Stimulated activated effector memory CD8-positive, alpha-beta T cell treated with anti-CD3 and anti-CD28 coated beads, Interleukin-12 subunit alpha, Interleukin-12 subunit beta, amount 100 ng/mL, for 72 hours (primary cell): ENCODE measurements at regions not wholly inside any gene's neighbourhood (a gene's known extent, or its start where the extent isn't known, plus 50 kb on each side); places are given as distances from the start of the nearest gene placed in this dataset.
"Not testable (repeated sequence)": the region's sequence is repeated elsewhere in the genome, so short reads cannot be mapped to it uniquely, and the experiment has no call there.

Experiments
- ATAC-seq: fragments of 150-1000 bp; cut with Tn5 transposase; 2 replicates; pipeline ENCODE4 v1.10.0; 2021
- DNase-seq, 2 donors: peaks; one replicate each; pipeline ENCODE4 v3.0.0; 2021 to 2022; ENCODE audit warnings: low spot score in 2 of 2
- H3K27ac Mint-ChIP-seq: one replicate; pipeline ENCODE4 v1.8.0; 2022; ENCODE audit warnings: mild to moderate bottlenecking, mixed read lengths
- H3K36me3 Mint-ChIP-seq: one replicate; pipeline ENCODE4 v1.8.0; 2022; ENCODE audit warnings: mild to moderate bottlenecking, mixed read lengths
- H3K4me1 Mint-ChIP-seq: one replicate; pipeline ENCODE4 v1.8.0; 2022; ENCODE audit warnings: mixed read lengths
- H3K4me3 Mint-ChIP-seq: one replicate; pipeline ENCODE4 v1.8.0; 2022; ENCODE audit warnings: mild to moderate bottlenecking, mixed read lengths
- H3K9me3 Mint-ChIP-seq: one replicate; pipeline ENCODE4 v1.8.0; 2022; ENCODE audit warnings: mixed read lengths

GRCh38 chr12:87642245-87642644, 387.0 kb downstream of the C12orf50 start:
- no peaks in the 10 kb centered on the region for H3K36me3 Mint-ChIP-seq
- no peak overlapping the region for H3K4me3 Mint-ChIP-seq
- peaks cover 5% of the 10 kb centered on the region for H3K9me3 Mint-ChIP-seq
- no peak for DNase-seq
- no peak overlapping the region for H3K27ac Mint-ChIP-seq
- no peak for ATAC-seq
- H3K4me1 Mint-ChIP-seq: no peaks in the 10 kb centered on the region

DNA sequence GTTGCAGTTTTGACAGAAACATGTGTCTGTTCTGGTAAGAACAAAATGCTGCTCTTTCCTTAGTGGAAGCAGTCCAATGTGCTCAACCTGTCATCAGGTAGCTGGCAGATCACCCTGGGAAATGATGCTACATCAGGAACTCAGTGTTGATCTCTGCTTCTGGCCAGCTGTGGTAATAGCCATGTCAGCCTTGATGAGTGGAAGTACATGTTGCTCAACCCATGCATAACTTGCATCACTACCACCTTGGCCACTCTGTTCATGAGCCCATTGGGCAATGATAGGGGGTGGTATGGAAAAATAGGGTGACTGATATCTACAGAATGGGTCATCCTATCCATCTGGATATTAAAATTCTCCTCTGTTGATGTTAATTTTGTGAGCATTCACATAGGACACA, 411.0 kb downstream of the C12orf50 start:
- Mint-ChIP-seq H3K9me3 (peaks cover 13% of the 10 kb centered on the region), H3K4me3 (no peak overlapping the region), H3K4me1 (no peaks in the 10 kb centered on the region), H3K36me3 (no peaks in the 10 kb centered on the region), H3K27ac (no peak overlapping the region)
- ATAC-seq (no peak), DNase-seq (no peak)

DNA sequence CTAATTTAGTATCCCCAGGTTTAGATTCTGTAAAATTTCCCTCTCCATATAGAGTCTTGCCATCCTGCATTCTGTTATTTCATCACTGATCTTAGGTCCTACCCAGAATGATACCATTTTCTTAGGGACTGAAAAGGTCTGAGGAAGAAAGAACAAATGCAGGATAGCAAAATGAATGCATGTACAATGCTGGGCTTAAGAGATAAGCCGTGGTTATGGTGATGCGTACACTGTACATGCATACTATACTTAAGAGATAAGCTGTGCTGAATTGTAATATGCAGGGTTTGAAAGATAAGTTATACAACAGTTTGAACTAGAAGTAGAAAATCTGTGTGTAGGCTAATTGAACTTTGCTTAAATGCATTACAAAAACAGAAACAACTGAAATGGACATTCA, 416.2 kb downstream of the C12orf50 start:
- Mint-ChIP-seq H3K4me3 (no peak overlapping the region), H3K27ac (no peak overlapping the region), H3K9me3 (peaks cover 3% of the 10 kb centered on the region), H3K4me1 (no peaks in the 10 kb centered on the region), H3K36me3 (no peaks in the 10 kb centered on the region)
- ATAC-seq: no peak
- no peak for DNase-seq

DNA sequence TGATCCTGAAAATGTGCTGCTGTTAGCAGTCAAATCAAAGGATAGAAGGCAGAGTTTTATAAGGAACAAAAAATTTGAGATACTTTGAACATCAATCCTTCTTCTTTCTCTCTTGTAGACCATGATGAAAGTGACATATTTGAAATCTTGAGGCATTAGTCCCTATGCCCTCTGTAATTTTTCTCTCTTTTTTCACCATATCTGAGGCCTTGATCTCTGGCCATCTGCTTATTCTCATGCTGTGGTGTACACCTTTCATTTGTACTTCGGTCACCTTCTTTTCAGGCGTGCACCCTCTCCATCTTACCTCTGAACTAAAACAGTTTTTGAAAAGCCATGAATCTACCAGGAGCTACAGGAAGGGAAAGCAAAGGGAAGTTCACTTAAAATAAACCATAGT, 420.9 kb downstream of the C12orf50 start:
- no peaks in the 10 kb centered on the region for H3K4me1 Mint-ChIP-seq
- H3K27ac Mint-ChIP-seq: no peak overlapping the region
- H3K36me3 Mint-ChIP-seq: no peaks in the 10 kb centered on the region
- peaks cover 7% of the 10 kb centered on the region for H3K9me3 Mint-ChIP-seq
- H3K4me3 Mint-ChIP-seq: no peak overlapping the region
- DNase-seq: no peak
- no peak for ATAC-seq

DNA sequence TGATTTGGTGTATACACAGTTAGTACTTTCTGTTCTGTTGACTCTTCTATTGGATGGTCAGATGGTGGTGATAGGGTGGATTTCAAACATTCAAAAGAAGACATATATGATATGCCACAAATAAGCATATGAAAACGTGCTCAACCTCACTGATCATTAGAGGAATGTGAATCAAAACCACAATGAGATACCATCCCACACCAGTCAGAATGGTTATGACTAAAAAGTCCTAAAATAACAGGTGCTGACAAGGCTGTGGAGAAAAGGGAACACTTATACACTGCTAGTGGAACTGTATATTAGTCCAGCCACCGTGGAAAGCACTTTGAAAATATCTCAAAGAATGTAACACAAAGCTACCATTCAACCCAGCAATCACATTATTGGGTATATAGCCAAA, 425.5 kb downstream of the C12orf50 start:
- no peak for DNase-seq
- no peak overlapping the region for H3K27ac Mint-ChIP-seq
- no peaks in the 10 kb centered on the region for H3K4me1 Mint-ChIP-seq
- H3K4me3 Mint-ChIP-seq: no peak overlapping the region
- no peaks in the 10 kb centered on the region for H3K36me3 Mint-ChIP-seq
- H3K9me3 Mint-ChIP-seq: peaks cover 7% of the 10 kb centered on the region
- ATAC-seq: no peak

GRCh38 chr12:87599459-87599858, 429.7 kb downstream of the C12orf50 start:
- Mint-ChIP-seq H3K36me3 (no peaks in the 10 kb centered on the region), H3K4me3 (no peak overlapping the region), H3K27ac (no peak overlapping the region), H3K4me1 (no peaks in the 10 kb centered on the region), H3K9me3 (peaks cover 12% of the 10 kb centered on the region)
- no peak for ATAC-seq
- no peak for DNase-seq

- Mint-ChIP-seq H3K36me3 (no peaks in the 10 kb centered on the region), H3K27ac (no peak overlapping the region), H3K4me1 (no peaks in the 10 kb centered on the region), H3K4me3 (no peak overlapping the region), H3K9me3 (peaks cover 7% of the 10 kb centered on the region)
- ATAC-seq (no peak), DNase-seq (no peak)
These were observed 432.1 kb downstream of the C12orf50 start for GRCh38 chr12:87597114-87597513.

- Mint-ChIP-seq H3K4me1 (no peaks in the 10 kb centered on the region), H3K27ac (no peak overlapping the region), H3K4me3 (no peak overlapping the region), H3K36me3 (no peaks in the 10 kb centered on the region), H3K9me3 (peaks cover 7% of the 10 kb centered on the region)
- DNase-seq (no peak), ATAC-seq (no peak)
These were observed 432.6 kb downstream of the C12orf50 start for GRCh38 chr12:87596636-87597035.

- no peak overlapping the region for H3K27ac Mint-ChIP-seq
- H3K4me3 Mint-ChIP-seq: no peak overlapping the region
- ATAC-seq: no peak
- no peaks in the 10 kb centered on the region for H3K36me3 Mint-ChIP-seq
- peaks cover 7% of the 10 kb centered on the region for H3K9me3 Mint-ChIP-seq
- no peaks in the 10 kb centered on the region for H3K4me1 Mint-ChIP-seq
- no peak for DNase-seq
These were observed 433.1 kb downstream of the C12orf50 start for GRCh38 chr12:87596134-87596533.

DNA sequence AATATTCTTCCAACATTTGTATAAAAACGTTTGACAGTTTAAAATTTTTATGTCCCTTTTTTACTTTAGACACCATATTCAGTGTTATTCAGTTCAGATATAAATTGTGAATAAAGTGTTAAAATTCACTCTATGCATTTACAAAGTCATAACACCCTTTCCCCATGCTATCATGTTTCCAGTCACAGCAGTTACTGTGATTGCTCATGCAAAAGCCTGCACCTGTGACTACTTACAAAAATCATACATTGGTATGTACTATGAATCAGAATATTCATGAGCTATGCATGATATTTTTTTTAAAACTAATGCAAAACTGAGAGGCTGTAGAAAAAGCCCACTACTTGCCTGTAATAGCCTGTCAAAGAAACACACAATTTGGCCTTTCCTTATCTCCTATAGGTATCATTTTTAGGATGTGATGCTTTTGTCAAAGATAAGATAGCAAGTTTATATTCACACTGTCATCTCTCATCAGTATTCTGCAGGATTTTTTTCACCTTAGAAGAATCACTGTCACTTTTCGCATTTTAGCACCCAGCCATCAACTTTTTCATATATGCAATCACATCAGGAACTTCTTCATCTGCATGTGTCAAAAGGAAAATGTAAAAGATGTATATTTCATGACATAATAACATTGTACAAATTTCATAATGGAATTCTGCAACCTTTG, 443.2 kb downstream of the C12orf50 start:
- H3K36me3 Mint-ChIP-seq: no peaks in the 10 kb centered on the region
- no peak for ATAC-seq
- H3K9me3 Mint-ChIP-seq: peaks cover 7% of the 10 kb centered on the region
- no peak for DNase-seq
- no peak overlapping the region for H3K4me3 Mint-ChIP-seq
- H3K27ac Mint-ChIP-seq: no peak overlapping the region
- no peaks in the 10 kb centered on the region for H3K4me1 Mint-ChIP-seq

DNA sequence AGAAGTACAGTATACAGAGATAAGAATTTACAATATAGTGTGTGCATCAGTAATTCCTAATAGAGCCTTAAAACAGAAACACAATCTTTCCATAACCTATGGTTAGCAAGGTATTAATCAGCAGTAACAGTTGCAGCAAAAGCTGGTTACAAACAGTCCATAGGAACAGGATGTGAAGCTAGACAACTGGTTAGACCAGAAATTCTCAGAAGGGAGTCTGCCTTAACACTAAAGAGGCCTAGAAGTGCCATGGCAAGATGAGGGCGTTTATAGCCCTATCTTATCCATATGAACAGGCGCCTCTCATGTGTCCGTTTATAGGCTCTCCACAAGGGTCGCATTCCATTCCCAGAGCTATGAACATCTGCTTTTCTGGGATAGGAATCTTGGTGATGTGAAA, 450.1 kb downstream of the C12orf50 start:
- not testable (repeated sequence) for DNase-seq, H3K27ac Mint-ChIP-seq, H3K4me1 Mint-ChIP-seq, H3K36me3 Mint-ChIP-seq, ATAC-seq, H3K4me3 Mint-ChIP-seq
- H3K9me3 Mint-ChIP-seq: peaks cover 12% of the 10 kb centered on the region

- H3K4me3 Mint-ChIP-seq: no peak overlapping the region
- no peak overlapping the region for H3K27ac Mint-ChIP-seq
- H3K36me3 Mint-ChIP-seq: no peaks in the 10 kb centered on the region
- H3K4me1 Mint-ChIP-seq: no peaks in the 10 kb centered on the region
- no peak for ATAC-seq
- DNase-seq: no peak
- H3K9me3 Mint-ChIP-seq: peaks cover 12% of the 10 kb centered on the region
These were observed 453.3 kb downstream of the C12orf50 start for GRCh38 chr12:87575906-87576305.

GRCh38 chr12:87566918-87567317, 462.3 kb downstream of the C12orf50 start:
- H3K27ac Mint-ChIP-seq, H3K4me1 Mint-ChIP-seq, H3K4me3 Mint-ChIP-seq, H3K9me3 Mint-ChIP-seq, H3K36me3 Mint-ChIP-seq, ATAC-seq, DNase-seq: not testable (repeated sequence)

DNA sequence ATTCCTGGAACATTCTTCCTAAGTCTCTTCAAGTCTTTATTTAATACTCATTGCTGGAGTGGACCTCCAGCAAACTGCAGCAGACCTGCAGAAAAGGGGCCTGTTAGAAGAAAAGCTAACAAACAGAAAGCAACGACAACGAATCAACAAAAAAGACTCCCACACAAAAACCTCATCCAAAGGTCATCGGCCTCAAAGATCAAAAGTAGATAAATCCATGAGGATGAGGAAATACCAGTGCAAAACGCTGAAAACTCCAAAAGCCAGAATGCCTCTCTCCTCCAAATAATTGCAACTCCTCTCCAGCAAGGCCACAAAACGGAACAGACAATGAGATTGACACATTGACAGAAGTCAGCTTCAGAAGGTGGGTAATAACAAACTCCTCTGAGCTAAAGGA, 472.2 kb downstream of the C12orf50 start:
- ATAC-seq: no peak
- no peak overlapping the region for H3K4me3 Mint-ChIP-seq
- H3K4me1 Mint-ChIP-seq: no peaks in the 10 kb centered on the region
- no peak for DNase-seq
- H3K9me3 Mint-ChIP-seq: peaks cover 12% of the 10 kb centered on the region
- H3K36me3 Mint-ChIP-seq: no peaks in the 10 kb centered on the region
- H3K27ac Mint-ChIP-seq: no peak overlapping the region

DNA sequence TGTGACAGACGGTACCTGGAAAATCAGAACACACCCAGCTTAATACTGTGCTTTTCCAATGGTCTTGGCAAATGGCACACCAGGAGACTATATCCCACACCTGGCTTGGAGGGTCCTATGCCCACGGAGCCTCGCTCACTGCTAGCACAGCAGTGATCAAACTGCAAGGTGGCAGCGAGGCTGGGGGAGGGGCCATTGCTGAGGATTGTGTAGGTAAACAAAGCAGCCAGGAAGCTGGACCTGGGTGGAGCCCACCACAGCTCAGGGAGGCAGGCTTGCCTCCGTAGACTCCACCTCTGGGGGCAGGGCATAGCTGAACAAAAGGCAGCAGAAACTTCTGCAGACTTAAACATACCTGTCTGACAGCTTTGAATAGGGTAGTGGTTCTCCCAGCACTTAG, 498.0 kb downstream of the C12orf50 start:
- H3K4me3 Mint-ChIP-seq, ATAC-seq, H3K27ac Mint-ChIP-seq, H3K4me1 Mint-ChIP-seq, H3K36me3 Mint-ChIP-seq, DNase-seq: not testable (repeated sequence)
- peaks cover 11% of the 10 kb centered on the region for H3K9me3 Mint-ChIP-seq

- DNase-seq (no peak), ATAC-seq (no peak)
- Mint-ChIP-seq H3K9me3 (peaks cover 11% of the 10 kb centered on the region), H3K27ac (no peak overlapping the region), H3K4me3 (no peak overlapping the region), H3K36me3 (no peaks in the 10 kb centered on the region), H3K4me1 (no peaks in the 10 kb centered on the region)
These were observed 499.8 kb downstream of the C12orf50 start for GRCh38 chr12:87529413-87529812.

DNA sequence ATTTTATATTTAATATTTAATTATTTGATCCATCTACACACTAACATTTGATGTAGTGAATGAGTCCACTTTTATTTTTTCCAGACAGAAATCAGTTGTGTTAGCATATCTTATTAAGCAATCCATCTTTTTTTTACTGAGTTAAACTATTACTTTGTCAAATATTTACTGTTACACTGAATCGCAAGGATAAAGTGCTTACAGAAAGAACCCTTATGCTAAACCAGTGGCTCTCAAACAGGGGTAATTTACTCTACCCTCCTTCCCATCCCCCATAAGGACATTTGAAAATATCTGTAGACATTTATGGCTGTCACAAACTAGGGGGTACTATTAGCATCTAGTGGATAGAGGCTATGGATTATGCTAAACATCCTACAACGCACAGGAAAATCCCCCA, 508.2 kb downstream of the C12orf50 start:
- Mint-ChIP-seq H3K4me3 (no peak overlapping the region), H3K9me3 (peaks cover 3% of the 10 kb centered on the region), H3K4me1 (no peaks in the 10 kb centered on the region), H3K36me3 (no peaks in the 10 kb centered on the region), H3K27ac (no peak overlapping the region)
- DNase-seq (no peak), ATAC-seq (no peak)
